ENCODE measurements at regions not wholly inside any gene's neighbourhood (a gene's known extent, or its start where the extent isn't known, plus 50 kb on each side); places are given as distances from the start of the nearest gene placed in this dataset.

DNA sequence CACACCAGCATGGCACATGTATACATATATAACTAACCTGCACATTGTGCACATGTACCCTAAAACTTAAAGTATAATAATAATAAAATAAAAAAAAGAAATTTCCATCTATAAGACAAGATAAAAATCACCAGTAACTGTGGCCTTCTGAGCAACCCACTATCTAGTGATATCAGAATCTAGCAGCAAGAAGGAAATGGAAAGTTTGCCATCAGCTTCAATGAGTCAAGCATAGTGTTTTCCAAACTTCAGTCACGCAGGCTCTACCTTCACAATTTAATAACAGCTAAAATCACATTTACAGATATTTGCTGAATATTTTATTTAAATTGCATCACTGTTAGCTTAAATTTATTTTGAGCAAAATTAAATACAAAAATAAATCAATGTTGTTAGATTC, 345.3 kb upstream of the CD180 start:
- no peaks in the 10 kb centered on the region for H3F3A ChIP-seq (replicated peaks; ENCODE audit: insufficient read depth)
- no peak overlapping the region for H3K9ac ChIP-seq
- CTCF ChIA-PET, result no interaction called here

DNA sequence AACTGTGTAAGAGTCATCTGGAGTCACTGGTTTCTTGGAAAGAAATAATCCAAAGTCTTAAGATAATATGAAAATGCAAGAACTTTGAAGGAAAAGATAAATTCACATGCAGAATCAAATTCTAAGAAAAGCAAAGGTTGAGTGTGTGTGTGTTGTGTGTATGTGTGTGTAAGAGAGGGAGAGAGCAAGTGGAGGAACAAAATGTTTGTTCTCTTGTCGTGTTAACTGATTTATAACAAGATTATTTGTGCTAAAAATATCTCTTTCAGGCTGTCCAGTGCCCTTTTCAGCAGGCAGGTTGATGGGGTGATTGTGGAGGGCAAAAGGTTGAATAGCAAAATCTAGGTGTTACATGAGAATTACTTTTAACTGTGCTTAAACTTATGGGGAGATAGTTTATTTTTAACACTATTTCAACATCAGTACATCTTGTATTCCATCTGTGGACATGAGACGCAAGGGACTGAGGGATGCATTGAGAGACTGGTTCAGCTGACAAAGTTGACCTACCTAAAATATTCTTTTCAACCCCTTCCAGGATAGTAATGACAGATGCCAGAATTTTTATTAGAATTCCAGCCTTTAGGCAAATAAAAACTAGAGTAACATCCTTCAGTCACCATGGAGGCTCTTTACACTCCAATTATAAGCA, 342.4 kb upstream of the CD180 start:
- no peak overlapping the region for H2AFZ ChIP-seq (ENCODE audit: low read depth)
- H3F3A ChIP-seq (replicated peaks; ENCODE audit: insufficient read depth), result no peaks in the 10 kb centered on the region
- H3K4me2 ChIP-seq, result no peak overlapping the region
- no peak for DNase-seq
- TF ChIP-seq, protein P1, sequence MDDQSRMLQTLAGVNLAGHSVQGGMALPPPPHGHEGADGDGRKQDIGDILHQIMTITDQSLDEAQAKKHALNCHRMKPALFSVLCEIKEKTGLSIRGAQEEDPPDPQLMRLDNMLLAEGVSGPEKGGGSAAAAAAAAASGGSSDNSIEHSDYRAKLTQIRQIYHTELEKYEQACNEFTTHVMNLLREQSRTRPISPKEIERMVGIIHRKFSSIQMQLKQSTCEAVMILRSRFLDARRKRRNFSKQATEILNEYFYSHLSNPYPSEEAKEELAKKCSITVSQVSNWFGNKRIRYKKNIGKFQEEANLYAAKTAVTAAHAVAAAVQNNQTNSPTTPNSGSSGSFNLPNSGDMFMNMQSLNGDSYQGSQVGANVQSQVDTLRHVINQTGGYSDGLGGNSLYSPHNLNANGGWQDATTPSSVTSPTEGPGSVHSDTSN (IDR thresholded peaks at IDR 0.05), result no peak
- TF ChIP-seq POLR2AphosphoS5 (IDR thresholded peaks at IDR 0.05; ENCODE audit: low read depth, low read length) (no peak), MEF2A (IDR thresholded peaks at IDR 0.05; ENCODE audit: borderline replicate concordance, low read depth) (no peak), YY1 (IDR thresholded peaks at IDR 0.05; ENCODE audit: low read depth) (no peak), JUND (IDR thresholded peaks at IDR 0.05) (no peak), FOXM1 (IDR thresholded peaks at IDR 0.05; ENCODE audit: low read depth) (no peak)
- no peaks in the 10 kb centered on the region for H3K4me1 ChIP-seq (ENCODE audit: control insufficient read depth in 1 of 2, insufficient read depth in 2 of 2, low read depth in 1 of 2, low read length in 1 of 2)
- H3K27me3 ChIP-seq (ENCODE audit: insufficient read depth), result no peaks in the 10 kb centered on the region
- no peaks in the 10 kb centered on the region for H3K9me3 ChIP-seq
- no peak overlapping the region for H3K27ac ChIP-seq (ENCODE audit: low read depth in 2 of 2, low read length in 1 of 2)
- no peak overlapping the region for H3K9ac ChIP-seq
- H3K4me3 ChIP-seq (ENCODE audit: low read depth in 2 of 2, low read length in 1 of 2), result no peak overlapping the region
- H3K36me3 ChIP-seq (replicated peaks in 1 of 2; ENCODE audit: control insufficient read depth in 1 of 2, insufficient read depth in 2 of 2, low read length in 1 of 2), result no peaks in the 10 kb centered on the region
- H4K20me1 ChIP-seq (ENCODE audit: insufficient read depth), result no peaks in the 10 kb centered on the region
- 43% methylated on average over 2 of the region's 2 CpGs for WGBS (ENCODE audit: low lambda C conversion rate)
- POLR2A ChIA-PET, result no interaction called here
- no peaks in the 10 kb centered on the region for H3K79me2 ChIP-seq (ENCODE audit: insufficient read depth)
- H3K9me2 ChIP-seq, result no peaks in the 10 kb centered on the region
- CTCF ChIA-PET, result no interaction called here

More for the DNA sequence above, 345.3 kb upstream of the CD180 start:
- Histone ChIP-seq H3K27ac (ENCODE audit: low read depth in 2 of 2, low read length in 1 of 2) (no peak overlapping the region), H4K20me1 (ENCODE audit: insufficient read depth) (no peaks in the 10 kb centered on the region), H3K9me3 (no peaks in the 10 kb centered on the region), H3K27me3 (ENCODE audit: insufficient read depth) (no peaks in the 10 kb centered on the region), H3K4me2 (no peak overlapping the region), H3K4me3 (ENCODE audit: low read depth in 2 of 2, low read length in 1 of 2) (no peak overlapping the region), H2AFZ (ENCODE audit: low read depth) (no peak overlapping the region), H3K36me3 (replicated peaks in 1 of 2; ENCODE audit: control insufficient read depth in 1 of 2, insufficient read depth in 2 of 2, low read length in 1 of 2) (no peaks in the 10 kb centered on the region), H3K9me2 (no peaks in the 10 kb centered on the region), H3K79me2 (ENCODE audit: insufficient read depth) (no peaks in the 10 kb centered on the region), H3K4me1 (ENCODE audit: control insufficient read depth in 1 of 2, insufficient read depth in 2 of 2, low read depth in 1 of 2, low read length in 1 of 2) (no peaks in the 10 kb centered on the region)
- TF ChIP-seq SMC3 (IDR thresholded peaks at IDR 0.05; ENCODE audit: low read depth, low read length), result no peak
- TF ChIP-seq EZH2phosphoT487 (IDR thresholded peaks at IDR 0.05; ENCODE audit: borderline replicate concordance, low read depth), result no peak
- TF ChIP-seq, protein P2, sequence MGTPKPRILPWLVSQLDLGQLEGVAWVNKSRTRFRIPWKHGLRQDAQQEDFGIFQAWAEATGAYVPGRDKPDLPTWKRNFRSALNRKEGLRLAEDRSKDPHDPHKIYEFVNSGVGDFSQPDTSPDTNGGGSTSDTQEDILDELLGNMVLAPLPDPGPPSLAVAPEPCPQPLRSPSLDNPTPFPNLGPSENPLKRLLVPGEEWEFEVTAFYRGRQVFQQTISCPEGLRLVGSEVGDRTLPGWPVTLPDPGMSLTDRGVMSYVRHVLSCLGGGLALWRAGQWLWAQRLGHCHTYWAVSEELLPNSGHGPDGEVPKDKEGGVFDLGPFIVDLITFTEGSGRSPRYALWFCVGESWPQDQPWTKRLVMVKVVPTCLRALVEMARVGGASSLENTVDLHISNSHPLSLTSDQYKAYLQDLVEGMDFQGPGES (IDR thresholded peaks at IDR 0.05; ENCODE audit: low read depth, low read length), result no peak
- no peak for DNase-seq
- 74% methylated on average over 1 of the region's 1 CpG for WGBS (ENCODE audit: low lambda C conversion rate)
- POLR2A ChIA-PET, result no interaction called here
